HEK293 (cell line): ENCODE measurements at regions not wholly inside any gene's neighbourhood (a gene's known extent, or its start where the extent isn't known, plus 50 kb on each side); places are given as distances from the start of the nearest gene placed in this dataset.

Experiments
- CTCF ChIA-PET: fragments of 350-600 bp; formaldehyde crosslinking; extraction: SDS; loops from one replicate; lab custom pipeline; 2021; ENCODE audit warnings: antibody characterized with exemption; lab: Yijun Ruan, JAX
- POLR2A ChIA-PET: fragments of 300-600 bp; formaldehyde crosslinking; extraction: SDS; loops from one replicate; lab custom pipeline; 2020; ENCODE audit warnings: antibody characterized with exemption, inconsistent platforms; lab: Yijun Ruan, JAX
- H3K27ac ChIP-seq: fragments of 200-500 bp; sonication (Bioruptor generic); 2 replicates; pipeline ENCODE4 v1.5.1; 2014; ENCODE audit warnings: low read depth, low read length, control low read depth, inconsistent platforms; ENCODE audit errors: extremely low read depth
- H3K36me3 ChIP-seq, 2 experiments: fragments of 200-500 bp in 1 of 2; sonication (Bioruptor generic) in 1 of 2; 1 replicate in 1 of 2; 2 replicates in 1 of 2; pipeline ENCODE4 v1.5.1; 2014 to 2017; ENCODE audit warnings: inconsistent platforms in 2 of 2, low read length in 2 of 2; ENCODE audit not compliant: control insufficient read depth in 2 of 2, insufficient read depth in 1 of 2
- H3K4me1 ChIP-seq: fragments of 200-500 bp; sonication (Bioruptor generic); 2 replicates; pipeline ENCODE4 v1.5.1; 2014; ENCODE audit warnings: mild to moderate bottlenecking, low read length, inconsistent platforms; ENCODE audit not compliant: control insufficient read depth, insufficient read depth
- H3K4me3 ChIP-seq: 2 replicates; pipeline ENCODE4 v1.5.1; 2011; ENCODE audit warnings: low read depth, mild to moderate bottlenecking, control low read depth, low read length, moderate library complexity
- H3K9me3 ChIP-seq: fragments of 200-500 bp; sonication (Bioruptor generic); 2 replicates; pipeline ENCODE4 v1.5.1; 2014; ENCODE audit warnings: low read depth, low read length, inconsistent platforms; ENCODE audit not compliant: control insufficient read depth, insufficient read depth
- KLF17 ChIP-seq: fragments of 450-650 bp; formaldehyde crosslinking; IDR thresholded peaks from 2 replicates; pipeline ENCODE4 v1.5.1; 2016; ENCODE audit warnings: missing biosample characterization, missing genetic modification characterization
- SCRT2 ChIP-seq: fragments of 450-650 bp; formaldehyde crosslinking; IDR thresholded peaks from 2 replicates; pipeline ENCODE4 v1.5.1; 2016; ENCODE audit warnings: missing biosample characterization, missing genetic modification characterization
- YY2 ChIP-seq: fragments of 450-650 bp; formaldehyde crosslinking; IDR thresholded peaks from 2 replicates; pipeline ENCODE4 v1.5.1; 2016; ENCODE audit warnings: missing biosample characterization, missing genetic modification characterization
- ZBTB17 ChIP-seq: fragments of 450-650 bp; formaldehyde crosslinking; IDR thresholded peaks from 2 replicates; pipeline ENCODE4 v1.5.1; 2016; ENCODE audit warnings: missing biosample characterization, missing genetic modification characterization
- ZBTB20 ChIP-seq: fragments of 450-650 bp; formaldehyde crosslinking; IDR thresholded peaks from 2 replicates; pipeline ENCODE4 v1.5.1; 2016; ENCODE audit warnings: missing biosample characterization, missing genetic modification characterization
- ZFP41 ChIP-seq: fragments of 450-650 bp; formaldehyde crosslinking; IDR thresholded peaks from 2 replicates; pipeline ENCODE4 v1.5.1; 2016; ENCODE audit warnings: missing biosample characterization, missing genetic modification characterization, borderline replicate concordance
- ZNF112 ChIP-seq: fragments of 450-650 bp; formaldehyde crosslinking; IDR thresholded peaks from 2 replicates; pipeline ENCODE4 v1.5.0; 2017; ENCODE audit warnings: missing biosample characterization, missing genetic modification characterization
- ZNF121 ChIP-seq: fragments of 450-650 bp; formaldehyde crosslinking; IDR thresholded peaks from 2 replicates; pipeline ENCODE4 v1.5.1; 2016; ENCODE audit warnings: missing biosample characterization, missing genetic modification characterization
- ZNF146 ChIP-seq: fragments of 450-650 bp; formaldehyde crosslinking; IDR thresholded peaks from 2 replicates; pipeline ENCODE4 v1.5.1; 2016; ENCODE audit warnings: missing biosample characterization, missing genetic modification characterization
- ZNF157 ChIP-seq: fragments of 450-650 bp; formaldehyde crosslinking; IDR thresholded peaks from 2 replicates; pipeline ENCODE4 v1.5.1; 2016; ENCODE audit warnings: missing biosample characterization, missing genetic modification characterization
- ZNF2 ChIP-seq: fragments of 450-650 bp; formaldehyde crosslinking; IDR thresholded peaks from 2 replicates; pipeline ENCODE4 v1.5.1; 2016; ENCODE audit warnings: missing biosample characterization, missing genetic modification characterization
- ZNF280D ChIP-seq: fragments of 450-650 bp; formaldehyde crosslinking; IDR thresholded peaks from 2 replicates; pipeline ENCODE4 v1.5.1; 2016; ENCODE audit warnings: missing biosample characterization, missing genetic modification characterization
- ZNF335 ChIP-seq: fragments of 450-650 bp; formaldehyde crosslinking; conservative IDR thresholded peaks from 2 replicates; pipeline ENCODE4 v1.5.1; 2016; ENCODE audit warnings: missing biosample characterization, missing genetic modification characterization
- ZNF366 ChIP-seq: fragments of 450-650 bp; formaldehyde crosslinking; conservative IDR thresholded peaks from 2 replicates; pipeline ENCODE4 v1.5.1; 2016; ENCODE audit warnings: missing biosample characterization, missing genetic modification characterization
- ZNF473 ChIP-seq: fragments of 450-650 bp; formaldehyde crosslinking; IDR thresholded peaks from 2 replicates; pipeline ENCODE4 v1.5.1; 2017; ENCODE audit warnings: missing biosample characterization, missing genetic modification characterization
- ZNF521 ChIP-seq: fragments of 450-650 bp; formaldehyde crosslinking; IDR thresholded peaks from 2 replicates; pipeline ENCODE4 v1.5.1; 2017; ENCODE audit warnings: missing biosample characterization, mild to moderate bottlenecking, missing genetic modification characterization
- ZNF529 ChIP-seq: fragments of 450-650 bp; formaldehyde crosslinking; IDR thresholded peaks from 2 replicates; pipeline ENCODE4 v1.5.1; 2017; ENCODE audit warnings: missing genetic modification characterization, missing biosample characterization; ENCODE audit not compliant: insufficient replicate concordance
- ZNF549 ChIP-seq: fragments of 450-650 bp; IDR thresholded peaks from 2 replicates; pipeline ENCODE4 v1.5.1; 2018; ENCODE audit warnings: missing biosample characterization, missing genetic modification characterization, mild to moderate bottlenecking, inconsistent platforms, moderate library complexity
- ZNF707 ChIP-seq: fragments of 450-650 bp; formaldehyde crosslinking; IDR thresholded peaks from 2 replicates; pipeline ENCODE4 v1.5.1; 2016; ENCODE audit warnings: missing biosample characterization, missing genetic modification characterization
- ZNF776 ChIP-seq: fragments of 450-650 bp; formaldehyde crosslinking; IDR thresholded peaks from 2 replicates; pipeline ENCODE4 v1.5.0; 2017; ENCODE audit warnings: missing biosample characterization, missing genetic modification characterization, borderline replicate concordance
- ZNF777 ChIP-seq: fragments of 450-650 bp; formaldehyde crosslinking; IDR thresholded peaks from 2 replicates; pipeline ENCODE4 v1.5.1; 2017; ENCODE audit warnings: missing biosample characterization, missing genetic modification characterization, borderline replicate concordance
- ZNF785 ChIP-seq: fragments of 450-650 bp; formaldehyde crosslinking; IDR thresholded peaks from 2 replicates; pipeline ENCODE4 v1.5.1; 2016; ENCODE audit warnings: missing biosample characterization, missing genetic modification characterization
- TF ChIP-seq, protein P1 (sequence below): fragments of 450-650 bp; formaldehyde crosslinking; IDR thresholded peaks from 2 replicates; pipeline ENCODE4 v1.5.1; 2016; ENCODE audit warnings: missing biosample characterization, missing genetic modification characterization
- TF ChIP-seq, protein P2 (sequence below): fragments of 450-650 bp; formaldehyde crosslinking; IDR thresholded peaks from 2 replicates; pipeline ENCODE4 v1.5.1; 2016; ENCODE audit warnings: missing biosample characterization, missing genetic modification characterization
- TF ChIP-seq, protein P3 (sequence below): fragments of 450-650 bp; formaldehyde crosslinking; IDR thresholded peaks from 2 replicates; pipeline ENCODE4 v1.5.1; 2016; ENCODE audit warnings: missing biosample characterization, missing genetic modification characterization, borderline replicate concordance

GRCh38 chr10:130234171-130234965 is 98.2 kb downstream of the GLRX3 start:
- H3K4me1 ChIP-seq: no peaks in the 10 kb centered on the region
- CTCF ChIA-PET: no interaction called here
- POLR2A ChIA-PET: no interaction called here
- no peaks in the 10 kb centered on the region for H3K9me3 ChIP-seq
- H3K4me3 ChIP-seq: no peak overlapping the region
- no peaks in the 10 kb centered on the region for H3K36me3 ChIP-seq
- H3K27ac ChIP-seq: no peak overlapping the region
- TF ChIP-seq ZBTB17: no peak
- no peak for TF ChIP-seq ZNF776 (tag by site-specific recombination)
- no peak for TF ChIP-seq ZFP41
- no peak for TF ChIP-seq ZNF280D (tag by site-specific recombination)
- TF ChIP-seq, protein P1, sequence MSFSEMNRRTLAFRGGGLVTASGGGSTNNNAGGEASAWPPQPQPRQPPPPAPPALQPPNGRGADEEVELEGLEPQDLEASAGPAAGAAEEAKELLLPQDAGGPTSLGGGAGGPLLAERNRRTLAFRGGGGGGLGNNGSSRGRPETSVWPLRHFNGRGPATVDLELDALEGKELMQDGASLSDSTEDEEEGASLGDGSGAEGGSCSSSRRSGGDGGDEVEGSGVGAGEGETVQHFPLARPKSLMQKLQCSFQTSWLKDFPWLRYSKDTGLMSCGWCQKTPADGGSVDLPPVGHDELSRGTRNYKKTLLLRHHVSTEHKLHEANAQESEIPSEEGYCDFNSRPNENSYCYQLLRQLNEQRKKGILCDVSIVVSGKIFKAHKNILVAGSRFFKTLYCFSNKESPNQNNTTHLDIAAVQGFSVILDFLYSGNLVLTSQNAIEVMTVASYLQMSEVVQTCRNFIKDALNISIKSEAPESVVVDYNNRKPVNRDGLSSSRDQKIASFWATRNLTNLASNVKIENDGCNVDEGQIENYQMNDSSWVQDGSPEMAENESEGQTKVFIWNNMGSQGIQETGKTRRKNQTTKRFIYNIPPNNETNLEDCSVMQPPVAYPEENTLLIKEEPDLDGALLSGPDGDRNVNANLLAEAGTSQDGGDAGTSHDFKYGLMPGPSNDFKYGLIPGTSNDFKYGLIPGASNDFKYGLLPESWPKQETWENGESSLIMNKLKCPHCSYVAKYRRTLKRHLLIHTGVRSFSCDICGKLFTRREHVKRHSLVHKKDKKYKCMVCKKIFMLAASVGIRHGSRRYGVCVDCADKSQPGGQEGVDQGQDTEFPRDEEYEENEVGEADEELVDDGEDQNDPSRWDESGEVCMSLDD (tag by site-specific recombination): no peak
- TF ChIP-seq ZNF785 (tag by site-specific recombination): no peak
- no peak for TF ChIP-seq ZNF2 (tag by site-specific recombination)
- TF ChIP-seq ZNF335: no peak
- no peak for TF ChIP-seq ZNF473 (tag by site-specific recombination)
- TF ChIP-seq SCRT2 (tag by site-specific recombination): no peak
- TF ChIP-seq ZNF707 (tag by site-specific recombination): no peak
- TF ChIP-seq ZNF157 (tag by site-specific recombination): no peak
- no peak for TF ChIP-seq ZNF121 (tag by site-specific recombination)

GRCh38 chr10:130236711-130237110 is 100.5 kb downstream of the GLRX3 start:
- Histone ChIP-seq H3K4me1 (no peaks in the 10 kb centered on the region), H3K9me3 (no peaks in the 10 kb centered on the region; the same call in 1 of the 2 replicates), H3K4me3 (no peak overlapping the region), H3K36me3 (no peaks in the 10 kb centered on the region), H3K27ac (no peak overlapping the region)
- ChIA-PET CTCF (no interaction called here), POLR2A (no interaction called here)
- no peak for TF ChIP-seq ZNF112 (tag by site-specific recombination)
- no peak for TF ChIP-seq ZNF146 (tag by site-specific recombination)
- no peak for TF ChIP-seq YY2
- TF ChIP-seq, protein P2, sequence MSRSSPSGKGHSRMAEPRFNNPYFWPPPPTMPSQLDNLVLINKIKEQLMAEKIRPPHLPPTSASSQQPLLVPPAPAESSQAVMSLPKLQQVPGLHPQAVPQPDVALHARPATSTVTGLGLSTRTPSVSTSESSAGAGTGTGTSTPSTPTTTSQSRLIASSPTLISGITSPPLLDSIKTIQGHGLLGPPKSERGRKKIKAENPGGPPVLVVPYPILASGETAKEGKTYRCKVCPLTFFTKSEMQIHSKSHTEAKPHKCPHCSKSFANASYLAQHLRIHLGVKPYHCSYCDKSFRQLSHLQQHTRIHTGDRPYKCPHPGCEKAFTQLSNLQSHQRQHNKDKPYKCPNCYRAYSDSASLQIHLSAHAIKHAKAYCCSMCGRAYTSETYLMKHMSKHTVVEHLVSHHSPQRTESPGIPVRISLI (tag by site-specific recombination): no peak
- TF ChIP-seq ZNF366 (tag by site-specific recombination): no peak
- TF ChIP-seq ZNF549 (tag by site-specific recombination): no peak
- TF ChIP-seq ZNF529: no peak
- TF ChIP-seq, protein P3, sequence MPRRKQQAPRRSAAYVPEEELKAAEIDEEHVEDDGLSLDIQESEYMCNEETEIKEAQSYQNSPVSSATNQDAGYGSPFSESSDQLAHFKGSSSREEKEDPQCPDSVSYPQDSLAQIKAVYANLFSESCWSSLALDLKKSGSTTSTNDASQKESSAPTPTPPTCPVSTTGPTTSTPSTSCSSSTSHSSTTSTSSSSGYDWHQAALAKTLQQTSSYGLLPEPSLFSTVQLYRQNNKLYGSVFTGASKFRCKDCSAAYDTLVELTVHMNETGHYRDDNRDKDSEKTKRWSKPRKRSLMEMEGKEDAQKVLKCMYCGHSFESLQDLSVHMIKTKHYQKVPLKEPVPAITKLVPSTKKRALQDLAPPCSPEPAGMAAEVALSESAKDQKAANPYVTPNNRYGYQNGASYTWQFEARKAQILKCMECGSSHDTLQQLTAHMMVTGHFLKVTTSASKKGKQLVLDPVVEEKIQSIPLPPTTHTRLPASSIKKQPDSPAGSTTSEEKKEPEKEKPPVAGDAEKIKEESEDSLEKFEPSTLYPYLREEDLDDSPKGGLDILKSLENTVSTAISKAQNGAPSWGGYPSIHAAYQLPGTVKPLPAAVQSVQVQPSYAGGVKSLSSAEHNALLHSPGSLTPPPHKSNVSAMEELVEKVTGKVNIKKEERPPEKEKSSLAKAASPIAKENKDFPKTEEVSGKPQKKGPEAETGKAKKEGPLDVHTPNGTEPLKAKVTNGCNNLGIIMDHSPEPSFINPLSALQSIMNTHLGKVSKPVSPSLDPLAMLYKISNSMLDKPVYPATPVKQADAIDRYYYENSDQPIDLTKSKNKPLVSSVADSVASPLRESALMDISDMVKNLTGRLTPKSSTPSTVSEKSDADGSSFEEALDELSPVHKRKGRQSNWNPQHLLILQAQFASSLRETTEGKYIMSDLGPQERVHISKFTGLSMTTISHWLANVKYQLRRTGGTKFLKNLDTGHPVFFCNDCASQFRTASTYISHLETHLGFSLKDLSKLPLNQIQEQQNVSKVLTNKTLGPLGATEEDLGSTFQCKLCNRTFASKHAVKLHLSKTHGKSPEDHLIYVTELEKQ: no peak
- TF ChIP-seq ZBTB20 (tag by site-specific recombination): no peak
- no peak for TF ChIP-seq ZNF521
- TF ChIP-seq KLF17 (tag by site-specific recombination): no peak
- no peak for TF ChIP-seq ZNF777 (tag by site-specific recombination)
